MV-4-11 (cell line): ENCODE measurements at regions not wholly inside any gene's neighbourhood (a gene's known extent, or its start where the extent isn't known, plus 50 kb on each side); places are given as distances from the start of the nearest gene placed in this dataset.

Experiments
- DNase-seq: peaks from one replicate; lab custom pipeline; 2025; lab: John Stamatoyannopoulos, UW

DNA sequence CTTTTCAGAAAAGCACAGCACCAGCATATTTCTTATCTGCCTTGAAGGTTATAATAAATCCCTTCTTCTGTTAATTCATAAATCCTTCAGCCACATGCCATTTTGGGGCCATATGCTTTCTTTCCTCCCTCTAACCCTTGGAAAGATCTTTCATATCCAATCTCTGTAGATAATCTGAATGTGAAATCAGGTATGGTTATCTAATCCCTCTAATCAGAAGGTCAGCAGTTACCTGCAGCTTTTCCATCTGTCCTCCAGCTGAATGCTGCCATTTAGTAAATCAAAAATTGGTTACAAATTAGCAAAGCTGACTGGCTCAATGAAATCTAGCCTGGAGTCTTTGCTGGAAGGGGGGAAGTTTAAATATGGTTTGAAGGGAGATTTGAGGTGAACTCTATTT, 230.5 kb downstream of the PIK3C3 start:
- DNase-seq = no peak

- no peak for DNase-seq
Measured at GRCh38 chr18:42187611-42188380, 232.8 kb downstream of the PIK3C3 start.

- DNase-seq = no peak
Measured at GRCh38 chr18:42190643-42191042, 235.6 kb downstream of the PIK3C3 start.

DNA sequence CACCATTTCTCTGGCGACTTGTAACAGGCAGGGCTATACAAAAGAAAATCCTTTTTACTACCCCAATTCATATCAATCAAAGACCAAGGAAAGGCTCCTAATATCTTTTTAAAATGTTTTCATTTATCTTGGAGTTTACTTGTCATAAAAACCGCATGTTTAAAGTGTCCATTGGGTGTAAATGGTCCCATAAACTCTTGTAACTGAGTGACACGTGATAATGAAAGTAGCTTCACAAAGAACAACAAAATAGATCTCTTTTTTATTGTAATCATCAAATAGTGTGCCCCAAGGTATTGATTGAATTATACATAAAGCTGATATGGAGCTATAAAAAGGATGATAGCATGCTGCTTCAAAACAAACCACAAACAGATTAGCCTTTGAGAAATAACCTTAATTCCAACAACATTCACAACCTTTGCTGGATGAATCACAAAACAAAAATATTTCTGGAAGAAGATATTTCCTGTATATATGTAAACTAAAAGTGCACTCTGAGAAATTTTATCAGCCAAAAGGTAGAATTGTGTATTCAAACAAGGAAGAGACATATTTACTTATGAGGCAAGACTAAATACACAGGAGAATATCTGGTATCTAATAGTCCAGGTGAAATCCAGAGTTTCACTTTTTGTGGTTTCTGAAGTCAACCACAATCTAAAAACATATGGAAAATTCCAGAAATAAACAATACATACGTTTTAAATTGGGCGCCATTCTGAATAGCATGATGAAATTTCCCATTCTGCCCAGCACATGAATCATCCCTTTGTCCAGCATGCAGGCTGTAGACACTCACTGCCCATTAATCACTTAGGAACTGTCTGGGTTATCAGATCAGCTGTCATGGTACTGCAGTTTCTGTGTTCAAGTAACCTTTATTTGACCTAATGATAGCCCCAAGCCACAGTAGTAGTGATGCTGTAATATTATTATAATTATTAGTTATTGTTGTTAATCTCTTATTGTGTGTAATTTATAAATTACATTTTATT, 237.5 kb downstream of the PIK3C3 start:
- DNase-seq = no peak

- no peak for DNase-seq
Measured at GRCh38 chr18:42196651-42197050, 241.6 kb downstream of the PIK3C3 start.

DNA sequence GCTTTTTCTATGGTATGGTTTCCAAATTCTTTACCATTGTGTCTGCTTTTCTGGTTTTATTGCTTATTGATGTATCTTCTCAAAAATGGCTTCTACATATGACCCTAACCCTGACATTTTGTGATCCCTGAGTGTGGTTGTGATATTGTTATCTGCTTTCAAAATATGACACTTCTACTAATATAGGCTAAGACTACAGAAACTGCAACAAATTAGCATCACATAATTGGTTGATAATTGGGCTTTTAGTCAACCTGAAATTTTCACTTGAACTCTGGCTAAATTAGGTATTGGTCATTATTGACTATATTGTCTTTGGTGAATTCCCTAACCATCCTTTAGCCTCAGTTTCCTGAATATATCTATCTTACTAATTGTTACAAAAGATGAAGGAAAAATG, 246.1 kb downstream of the PIK3C3 start:
- no peak for DNase-seq

- DNase-seq = no peak
Measured at GRCh38 chr18:42211201-42211600, 256.2 kb downstream of the PIK3C3 start.

DNA sequence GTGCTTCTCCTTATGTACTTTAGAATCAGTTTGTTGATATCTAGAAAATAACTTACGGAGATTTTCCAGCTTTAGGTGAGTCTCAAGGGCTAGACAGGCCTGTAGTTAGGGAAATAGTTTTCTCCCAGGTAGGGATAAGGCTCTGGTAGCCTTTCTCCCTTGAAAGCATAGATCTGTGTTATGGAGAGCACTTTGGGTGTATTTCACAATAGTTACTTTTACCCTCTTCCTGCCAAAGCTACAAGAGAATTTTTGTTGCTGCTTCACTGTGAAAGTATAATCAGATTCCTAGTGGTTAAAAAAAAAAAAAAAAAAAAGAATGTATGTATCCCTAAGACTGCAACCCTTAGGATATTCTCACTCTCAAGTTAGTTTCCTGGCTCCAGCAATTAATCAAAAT, 267.5 kb downstream of the PIK3C3 start:
- no peak for DNase-seq

GRCh38 chr18:42228581-42228980, 273.5 kb downstream of the PIK3C3 start:
- DNase-seq = no peak

DNA sequence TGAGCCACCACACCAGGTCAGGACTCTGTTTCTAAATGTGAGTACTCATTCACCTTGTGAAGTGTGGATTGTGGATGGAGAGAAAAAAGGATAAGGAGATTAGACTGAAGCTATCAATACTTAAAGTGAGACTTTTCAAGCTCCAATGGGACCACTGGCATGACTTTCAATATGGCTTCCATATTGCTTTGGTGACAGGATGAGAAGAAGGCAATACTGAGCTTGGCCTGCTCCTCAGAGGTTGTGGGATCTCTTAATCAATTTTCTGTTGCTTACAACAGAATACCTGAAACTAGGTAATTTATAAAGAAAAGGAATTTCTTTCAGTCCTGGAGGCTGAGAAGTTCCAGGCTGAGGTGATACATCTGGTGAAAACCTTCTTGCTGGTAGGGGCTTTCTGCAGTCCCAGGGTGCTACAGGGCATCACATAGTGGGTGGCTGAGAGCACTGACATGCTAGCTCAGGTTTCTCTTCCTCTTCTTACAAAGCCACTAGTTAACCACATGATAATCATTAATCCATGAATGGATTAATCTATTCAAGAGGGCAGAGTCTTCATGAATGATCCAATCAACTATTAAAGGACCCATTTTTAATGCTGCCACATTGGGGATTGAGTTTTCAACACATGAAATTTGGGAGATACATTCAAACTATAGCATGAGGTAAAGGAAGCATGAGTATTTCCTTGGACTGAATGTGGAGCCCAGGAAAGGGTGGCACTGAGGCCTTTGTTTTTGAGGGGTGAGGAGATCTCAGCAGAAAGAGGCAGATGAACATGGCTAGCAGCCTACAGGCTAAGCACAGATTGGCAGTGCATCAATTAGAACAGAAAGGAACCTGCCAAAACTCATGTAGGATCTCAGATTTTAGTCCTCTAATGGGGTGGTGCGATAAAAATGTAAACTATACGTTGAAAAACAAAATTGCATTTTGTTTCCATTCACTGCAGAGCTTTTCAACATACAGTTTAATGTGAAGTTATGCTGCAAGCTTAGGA, 274.5 kb downstream of the PIK3C3 start:
- peak; percentile 0 for DNase-seq

DNA sequence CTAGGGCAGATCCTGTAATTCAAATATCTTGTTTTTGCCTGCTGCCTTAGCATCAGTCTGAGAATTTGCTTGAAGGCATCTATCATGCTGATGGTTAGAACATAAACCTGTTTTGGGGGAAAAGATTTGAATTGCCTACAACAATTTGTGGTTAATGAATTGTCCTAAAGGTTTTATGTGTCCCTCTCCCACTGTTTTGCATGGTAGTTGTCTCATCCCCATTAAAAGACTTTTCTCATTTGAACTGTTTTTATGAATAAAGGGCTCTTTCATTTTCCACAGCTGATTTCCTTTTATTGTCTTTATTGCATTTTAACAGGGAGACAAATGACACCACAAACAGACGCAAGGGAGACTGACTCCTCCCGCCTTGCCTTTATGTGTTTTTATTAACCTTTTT, 275.6 kb downstream of the PIK3C3 start:
- DNase-seq = no peak

DNA sequence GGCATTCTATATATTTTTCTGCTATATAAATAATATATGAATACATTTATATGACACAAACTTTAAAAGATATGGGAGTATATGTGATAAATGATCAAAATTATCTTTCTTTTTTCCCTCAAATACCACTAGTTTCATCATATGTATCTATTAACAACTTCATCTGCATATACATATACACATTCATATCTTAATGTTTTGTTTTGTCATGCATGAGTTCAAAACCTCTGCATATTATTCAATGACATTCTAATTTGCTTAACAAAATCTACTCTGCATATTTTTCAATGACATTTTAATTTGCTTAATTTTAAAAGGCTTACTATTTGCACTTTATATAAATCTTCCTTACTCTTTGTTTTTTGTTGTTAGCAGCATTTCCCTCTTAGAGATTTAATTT, 276.2 kb downstream of the PIK3C3 start:
- DNase-seq = no peak

- DNase-seq = no peak
Measured at GRCh38 chr18:42231796-42232195, 276.8 kb downstream of the PIK3C3 start.

GRCh38 chr18:42233908-42234307, 278.9 kb downstream of the PIK3C3 start:
- no peak for DNase-seq

DNA sequence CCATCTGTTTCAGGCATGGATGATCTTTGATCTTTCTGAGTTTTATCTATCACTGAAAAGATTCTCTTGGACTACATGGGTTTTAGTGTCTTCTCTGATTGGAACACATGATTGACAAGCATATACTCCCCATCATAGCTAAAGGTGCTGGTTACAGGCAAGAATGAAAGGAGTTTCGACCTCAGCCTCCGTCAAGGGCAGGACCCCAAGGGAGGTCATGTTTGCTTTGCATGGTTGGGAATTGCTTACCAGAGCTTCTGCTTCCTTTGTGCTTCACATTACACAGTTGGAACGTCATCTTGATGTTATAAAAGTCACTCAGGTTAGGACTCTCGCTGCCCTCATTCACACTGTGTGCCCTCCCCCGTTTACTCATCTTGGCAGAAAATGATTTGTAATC, 287.7 kb downstream of the PIK3C3 start:
- no peak for DNase-seq

GRCh38 chr18:42245137-42245536, 290.1 kb downstream of the PIK3C3 start:
- no peak for DNase-seq

DNA sequence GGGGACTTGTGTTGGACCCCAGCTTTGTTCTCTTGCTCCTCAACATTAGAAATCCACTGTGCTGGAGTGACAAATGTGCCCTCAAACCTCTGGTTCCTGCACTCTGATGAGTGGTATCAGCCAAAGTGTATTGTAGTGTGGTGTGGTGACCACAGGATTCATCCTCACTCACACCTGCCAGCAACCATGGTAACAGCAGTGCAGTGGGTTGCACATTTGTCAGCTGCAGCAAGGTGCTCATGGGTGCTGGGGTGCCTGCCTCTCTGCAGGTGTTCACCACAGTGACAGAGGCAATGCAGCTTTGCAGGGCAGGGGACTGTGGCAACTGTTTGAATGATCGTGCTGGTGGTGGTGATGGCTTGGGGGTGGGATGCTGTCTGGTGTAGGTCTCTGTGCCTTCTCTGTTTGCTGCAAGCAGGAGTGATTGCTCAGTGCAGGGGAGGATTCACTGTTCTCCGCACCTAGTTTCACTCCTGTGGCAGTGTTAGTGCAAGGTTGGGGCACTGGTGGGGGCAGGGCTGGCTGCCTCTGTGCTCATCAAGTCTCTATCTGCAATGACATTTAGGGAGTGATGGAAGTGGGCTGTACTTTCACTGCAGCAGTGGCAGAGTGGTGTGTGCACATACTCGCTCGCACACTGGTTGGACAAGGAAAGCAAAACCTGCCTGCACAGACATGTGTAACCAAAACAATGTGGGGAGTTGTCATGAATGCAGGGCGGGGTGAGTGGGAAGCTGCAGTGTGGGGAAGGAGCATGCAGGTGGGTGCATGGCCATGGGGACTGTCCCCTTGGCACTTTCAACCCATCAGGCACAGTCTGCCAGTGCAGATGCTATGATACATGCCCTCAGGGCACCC, 301.1 kb downstream of the PIK3C3 start:
- no peak for DNase-seq

- DNase-seq = no peak
Measured at GRCh38 chr18:42258301-42258965, 303.4 kb downstream of the PIK3C3 start.

GRCh38 chr18:42261731-42262130, 306.7 kb downstream of the PIK3C3 start:
- no peak for DNase-seq

- no peak for DNase-seq
Measured at GRCh38 chr18:42264497-42264896, 309.5 kb downstream of the PIK3C3 start.
